ENCODE measurements at regions not wholly inside any gene's neighbourhood (a gene's known extent, or its start where the extent isn't known, plus 50 kb on each side); places are given as distances from the start of the nearest gene placed in this dataset.

GRCh38 chr2:71944183-71944550, 203.5 kb downstream of the CYP26B1 start:
- TF ChIP-seq CTCF (IDR thresholded peaks at IDR 0.05) (no peak), ZFX (IDR thresholded peaks at IDR 0.05; ENCODE audit: borderline replicate concordance) (no peak)
